ENCODE measurements at regions not wholly inside any gene's neighbourhood (a gene's known extent, or its start where the extent isn't known, plus 50 kb on each side); places are given as distances from the start of the nearest gene placed in this dataset.

DNA sequence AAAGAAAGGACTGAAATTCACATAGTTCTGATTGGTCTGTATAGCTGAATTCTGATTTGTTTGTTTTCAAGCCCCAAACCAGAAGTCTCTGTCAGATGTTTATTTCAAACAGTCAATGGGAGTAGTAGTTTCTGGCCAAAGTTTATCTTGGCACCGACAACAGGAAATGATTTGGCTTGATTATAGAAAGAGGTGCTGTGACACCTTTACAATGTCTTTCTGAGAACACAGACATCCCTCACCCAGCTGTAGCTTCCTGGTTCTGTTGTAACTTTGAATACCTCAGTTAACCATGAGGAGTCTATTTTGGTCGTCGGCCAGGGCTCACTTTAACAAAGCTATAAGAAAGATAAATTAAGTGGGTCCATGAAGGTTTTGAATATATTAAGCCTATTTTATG is 545.0 kb upstream of the ZNF804A start:
- TF ChIP-seq CTCF (IDR thresholded peaks at IDR 0.05): no peak
- TF ChIP-seq JUND (IDR thresholded peaks at IDR 0.05): no peak
- TF ChIP-seq RXRA (IDR thresholded peaks at IDR 0.05; ENCODE audit: borderline replicate concordance, low read depth): no peak
- TF ChIP-seq POLR2AphosphoS5 (IDR thresholded peaks at IDR 0.05; ENCODE audit: low read depth, low read length): no peak
- no peak for TF ChIP-seq EP300 (IDR thresholded peaks at IDR 0.05; ENCODE audit: borderline replicate concordance in 1 of 2, low read depth in 1 of 2, low read length in 1 of 2)
- no peak for TF ChIP-seq RFX5 (IDR thresholded peaks at IDR 0.05; ENCODE audit: low read length)
- no peak for TF ChIP-seq MAX (IDR thresholded peaks at IDR 0.05; ENCODE audit: low read depth)
- TF ChIP-seq FOXM1 (IDR thresholded peaks at IDR 0.05; ENCODE audit: low read depth): no peak
- no peak for TF ChIP-seq EZH2phosphoT487 (IDR thresholded peaks at IDR 0.05; ENCODE audit: borderline replicate concordance, low read depth)
- TF ChIP-seq YY1 (IDR thresholded peaks at IDR 0.05; ENCODE audit: low read depth): no peak
- TF ChIP-seq TAF1 (IDR thresholded peaks at IDR 0.05; ENCODE audit: borderline replicate concordance, low read depth, low read length): no peak
- TF ChIP-seq, protein P1, sequence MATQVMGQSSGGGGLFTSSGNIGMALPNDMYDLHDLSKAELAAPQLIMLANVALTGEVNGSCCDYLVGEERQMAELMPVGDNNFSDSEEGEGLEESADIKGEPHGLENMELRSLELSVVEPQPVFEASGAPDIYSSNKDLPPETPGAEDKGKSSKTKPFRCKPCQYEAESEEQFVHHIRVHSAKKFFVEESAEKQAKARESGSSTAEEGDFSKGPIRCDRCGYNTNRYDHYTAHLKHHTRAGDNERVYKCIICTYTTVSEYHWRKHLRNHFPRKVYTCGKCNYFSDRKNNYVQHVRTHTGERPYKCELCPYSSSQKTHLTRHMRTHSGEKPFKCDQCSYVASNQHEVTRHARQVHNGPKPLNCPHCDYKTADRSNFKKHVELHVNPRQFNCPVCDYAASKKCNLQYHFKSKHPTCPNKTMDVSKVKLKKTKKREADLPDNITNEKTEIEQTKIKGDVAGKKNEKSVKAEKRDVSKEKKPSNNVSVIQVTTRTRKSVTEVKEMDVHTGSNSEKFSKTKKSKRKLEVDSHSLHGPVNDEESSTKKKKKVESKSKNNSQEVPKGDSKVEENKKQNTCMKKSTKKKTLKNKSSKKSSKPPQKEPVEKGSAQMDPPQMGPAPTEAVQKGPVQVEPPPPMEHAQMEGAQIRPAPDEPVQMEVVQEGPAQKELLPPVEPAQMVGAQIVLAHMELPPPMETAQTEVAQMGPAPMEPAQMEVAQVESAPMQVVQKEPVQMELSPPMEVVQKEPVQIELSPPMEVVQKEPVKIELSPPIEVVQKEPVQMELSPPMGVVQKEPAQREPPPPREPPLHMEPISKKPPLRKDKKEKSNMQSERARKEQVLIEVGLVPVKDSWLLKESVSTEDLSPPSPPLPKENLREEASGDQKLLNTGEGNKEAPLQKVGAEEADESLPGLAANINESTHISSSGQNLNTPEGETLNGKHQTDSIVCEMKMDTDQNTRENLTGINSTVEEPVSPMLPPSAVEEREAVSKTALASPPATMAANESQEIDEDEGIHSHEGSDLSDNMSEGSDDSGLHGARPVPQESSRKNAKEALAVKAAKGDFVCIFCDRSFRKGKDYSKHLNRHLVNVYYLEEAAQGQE (IDR thresholded peaks at IDR 0.05; ENCODE audit: low read depth, low read length): no peak

Measured in SK-N-SH (cell line).